T-helper 22 cell (primary cell): ENCODE measurements at regions not wholly inside any gene's neighbourhood (a gene's known extent, or its start where the extent isn't known, plus 50 kb on each side); places are given as distances from the start of the nearest gene placed in this dataset.

Experiments
- DNase-seq: peaks from one replicate; pipeline ENCODE4 v3.0.0-alpha.2; 2020; ENCODE audit warnings: low read depth

DNA sequence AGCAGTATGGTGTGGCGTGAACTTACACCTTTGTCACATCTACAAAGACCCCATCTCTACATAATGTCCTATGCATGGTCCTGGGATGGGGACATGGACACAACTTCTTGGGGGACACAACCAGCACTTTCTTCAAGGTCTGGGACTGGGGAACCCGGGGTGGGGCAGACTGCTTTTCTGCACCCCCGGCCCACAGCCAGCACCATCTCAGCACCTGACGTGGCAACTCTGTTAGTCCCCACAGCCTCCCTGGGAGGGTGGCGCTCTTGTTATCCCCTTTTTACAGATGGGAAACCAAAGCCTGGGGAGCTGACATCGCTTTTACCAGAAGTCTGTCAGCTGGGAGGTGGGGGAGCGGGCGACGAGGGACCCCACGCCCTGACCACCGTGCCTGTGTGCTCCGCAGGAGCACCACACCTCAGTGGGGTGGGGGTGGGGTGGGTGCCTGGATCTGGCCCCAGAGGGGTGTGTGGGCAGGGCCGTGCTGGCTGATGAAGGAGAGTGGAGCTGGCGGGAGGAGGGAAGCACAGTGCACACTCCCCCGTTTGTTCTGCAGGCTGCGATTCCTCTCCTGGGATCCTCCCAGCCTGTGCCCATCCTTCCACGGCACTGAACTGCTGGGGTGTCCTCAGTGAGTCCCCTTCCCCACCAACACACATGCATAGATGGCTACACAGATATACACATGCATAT, 115.4 kb upstream of the GSE1 start:
- DNase-seq = no peak

DNA sequence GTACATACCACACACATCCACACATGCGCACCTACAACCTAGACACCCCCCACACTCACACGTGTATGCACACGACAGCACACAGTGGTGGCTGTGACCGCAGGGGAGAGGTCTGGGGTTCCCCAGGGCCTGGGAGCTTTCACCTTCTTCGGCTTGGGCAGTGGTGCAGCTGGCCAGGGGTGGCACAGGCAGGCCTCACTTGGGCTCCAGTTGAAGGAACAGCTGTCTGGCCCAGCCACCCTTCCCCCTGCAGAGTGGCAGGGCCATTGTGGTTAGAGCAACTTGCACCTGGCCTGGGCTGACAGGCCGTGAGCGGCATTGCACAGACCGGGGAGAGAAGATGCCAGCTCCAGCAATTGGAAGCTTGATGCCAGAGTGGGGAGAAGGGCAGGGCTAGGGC, 114.5 kb upstream of the GSE1 start:
- no peak for DNase-seq

DNA sequence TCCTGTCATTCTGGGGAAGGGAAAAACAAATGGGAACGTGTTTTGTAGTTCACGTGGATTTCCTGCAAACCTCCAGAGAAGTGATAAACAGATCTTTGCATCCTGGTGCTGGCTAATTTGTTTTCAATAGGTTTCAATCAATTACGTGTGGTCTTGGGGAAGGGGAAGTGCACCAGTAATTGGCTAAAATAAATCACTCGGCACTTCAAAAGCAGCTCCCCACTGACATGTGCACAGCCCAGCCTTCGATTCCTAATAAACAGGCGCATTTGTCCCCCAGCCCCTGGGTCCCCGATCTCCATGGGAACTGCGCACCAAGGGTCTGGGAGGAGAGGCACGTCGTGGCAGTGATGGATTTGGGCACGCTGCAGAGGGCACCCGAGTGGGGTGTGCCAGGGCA, 112.9 kb upstream of the GSE1 start:
- no peak for DNase-seq

DNA sequence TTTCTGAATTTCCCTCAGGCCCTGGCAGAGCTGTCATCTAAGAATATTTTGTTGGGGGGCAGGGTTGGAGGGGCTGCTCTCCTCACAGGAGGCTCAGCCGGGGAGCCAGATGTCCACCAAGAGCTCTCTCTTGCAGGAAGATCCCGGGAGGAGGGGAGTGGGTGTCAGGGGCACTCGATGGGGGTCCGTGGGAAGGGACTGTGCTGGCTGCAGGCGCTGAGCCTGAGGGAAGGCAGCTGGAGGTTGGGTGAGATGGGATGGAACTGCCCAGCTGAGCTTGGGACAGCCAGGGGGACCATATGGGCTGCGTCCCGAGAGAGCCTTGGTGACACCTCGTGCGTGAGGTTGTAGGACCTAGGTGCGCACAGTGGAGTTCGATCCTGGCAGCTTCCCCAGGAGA, 111.2 kb upstream of the GSE1 start:
- no peak for DNase-seq

DNA sequence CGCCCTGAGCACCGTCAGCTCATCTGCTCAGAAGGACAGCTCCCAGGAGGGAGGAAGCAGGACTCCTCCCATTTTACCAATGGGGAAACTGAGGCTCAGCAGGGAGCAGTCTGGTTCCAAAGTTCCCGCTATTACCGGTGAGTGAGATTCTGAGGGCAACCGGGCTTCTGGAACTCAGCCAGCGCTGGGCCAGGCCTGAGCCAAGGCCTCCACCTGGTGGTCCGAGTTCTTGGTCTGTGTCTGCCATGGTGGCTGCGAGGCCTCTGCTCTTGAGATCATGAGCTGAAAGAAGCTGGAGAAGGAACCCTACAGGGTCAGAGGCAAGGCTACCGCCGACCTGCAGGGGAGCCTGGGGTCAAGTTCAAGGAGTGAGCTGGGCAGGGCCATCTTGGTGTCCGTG, 110.8 kb upstream of the GSE1 start:
- DNase-seq = no peak

DNA sequence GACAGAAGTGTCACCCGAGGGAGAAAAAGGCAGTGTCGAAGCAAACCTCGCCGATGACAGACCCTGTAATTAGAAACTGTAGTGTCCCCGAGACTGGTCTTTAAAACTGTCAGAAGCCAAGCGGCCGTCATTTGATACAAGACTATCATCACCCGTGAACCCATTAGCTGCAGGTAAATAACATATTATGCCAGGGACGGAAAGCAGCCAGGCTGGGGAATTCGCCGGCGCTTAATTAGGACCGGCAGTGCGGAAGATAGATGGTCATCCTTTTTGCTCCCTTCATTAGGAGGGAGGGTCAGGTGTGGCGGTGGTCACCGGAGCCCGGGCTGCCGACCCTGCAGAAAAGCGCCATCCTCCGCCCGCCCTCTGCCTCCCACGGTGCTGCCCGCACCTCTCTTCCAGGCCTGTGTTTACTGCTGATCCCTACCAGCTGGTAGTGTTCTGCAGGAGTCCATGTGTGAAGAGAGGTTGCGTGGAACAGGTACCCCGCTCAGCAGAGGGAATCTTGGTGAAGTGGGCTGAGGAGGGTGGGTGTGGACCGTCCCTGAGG, 109.4 kb upstream of the GSE1 start:
- no peak for DNase-seq

DNA sequence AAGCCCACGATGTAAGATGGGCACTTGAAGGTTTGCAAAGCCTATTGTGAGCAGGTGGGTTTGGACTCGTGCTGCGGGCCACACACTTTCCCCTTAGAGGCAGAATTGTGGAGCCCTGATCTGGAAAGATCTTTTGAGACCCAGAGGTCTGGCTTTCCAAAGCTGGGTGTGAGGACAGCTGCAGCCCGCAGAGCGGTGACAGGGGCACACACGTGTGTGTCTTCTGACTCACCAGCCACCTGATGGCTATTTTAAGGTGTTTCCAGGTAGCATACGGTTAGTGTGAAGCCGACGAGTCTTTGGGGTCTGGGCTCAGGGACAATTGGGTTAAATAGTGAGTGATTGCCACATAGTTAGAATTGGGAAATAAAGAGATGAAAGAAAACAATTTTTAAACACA, 108.9 kb upstream of the GSE1 start:
- no peak for DNase-seq

DNA sequence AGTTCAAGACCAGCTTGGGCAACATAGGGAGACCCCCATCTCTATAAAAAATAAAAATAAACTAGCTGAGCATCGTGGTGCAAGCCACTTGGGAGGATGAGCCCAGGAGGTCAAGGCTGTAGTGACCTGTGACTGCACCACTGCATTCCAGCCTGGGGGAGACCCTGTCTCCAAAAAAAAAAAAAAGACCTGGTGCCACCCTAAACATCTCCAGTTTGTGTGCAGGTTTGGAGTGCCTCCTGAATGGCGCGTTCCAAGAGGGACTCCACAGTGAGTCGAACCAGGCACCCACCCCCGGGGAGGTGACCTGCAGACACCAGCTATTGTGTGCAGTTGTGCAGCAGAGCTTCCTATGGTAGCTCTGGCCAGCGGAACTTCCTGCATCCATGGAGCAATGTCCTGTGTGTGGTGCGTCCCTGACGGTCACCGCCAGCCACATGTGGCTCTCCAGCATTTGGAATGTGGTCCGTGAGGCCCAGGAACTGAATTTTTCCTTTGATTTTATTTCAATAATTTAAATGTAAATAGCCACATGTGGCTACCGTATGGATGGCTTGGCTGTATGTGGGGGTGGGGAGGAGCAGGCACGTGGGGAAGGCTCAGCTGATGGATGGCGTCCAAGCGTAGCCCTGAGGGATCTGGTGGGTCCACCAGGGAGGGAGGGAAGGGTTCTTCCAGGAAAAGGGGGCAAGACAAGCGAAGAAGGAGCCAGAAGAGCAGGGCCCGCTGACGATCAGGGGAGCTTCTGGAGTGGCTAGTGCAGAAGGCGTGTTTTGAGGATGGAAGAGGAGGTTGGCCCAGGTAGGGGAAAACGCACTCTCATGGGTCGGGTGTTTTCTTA, 107.1 kb upstream of the GSE1 start:
- DNase-seq = no peak

DNA sequence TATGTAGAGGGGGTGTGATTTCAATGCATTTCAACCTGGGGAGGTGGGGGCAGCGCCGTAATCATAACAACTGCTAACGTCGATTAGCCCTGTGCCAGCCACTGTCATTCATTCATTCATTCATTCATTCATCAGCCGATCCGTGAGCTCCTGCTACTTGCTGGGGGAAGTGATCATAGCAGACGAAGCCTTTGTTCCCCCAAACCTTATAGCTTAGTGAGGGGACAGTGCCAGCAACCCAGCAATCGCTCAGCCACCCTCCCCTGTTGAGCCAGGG, 106.5 kb upstream of the GSE1 start:
- no peak for DNase-seq

DNA sequence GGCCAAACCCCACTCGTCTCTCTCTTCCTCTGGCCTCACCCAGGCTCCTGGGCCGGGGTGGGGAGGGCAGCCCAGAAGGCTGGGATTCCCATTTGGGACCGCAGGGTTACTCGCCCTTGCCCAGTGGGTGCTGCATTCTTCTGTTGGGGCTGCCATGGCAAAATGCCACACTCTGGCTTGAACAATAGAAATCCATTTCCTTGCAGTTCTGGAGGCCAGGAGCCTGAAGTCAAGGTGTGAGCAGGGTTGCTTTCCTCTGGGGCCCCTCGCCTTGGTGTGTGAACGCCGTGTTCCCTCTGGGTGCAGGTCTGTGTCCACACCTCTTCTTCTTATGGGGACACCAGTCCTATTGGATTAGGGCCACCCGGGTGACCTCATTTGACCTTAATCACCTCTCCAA, 105.8 kb upstream of the GSE1 start:
- no peak for DNase-seq

DNA sequence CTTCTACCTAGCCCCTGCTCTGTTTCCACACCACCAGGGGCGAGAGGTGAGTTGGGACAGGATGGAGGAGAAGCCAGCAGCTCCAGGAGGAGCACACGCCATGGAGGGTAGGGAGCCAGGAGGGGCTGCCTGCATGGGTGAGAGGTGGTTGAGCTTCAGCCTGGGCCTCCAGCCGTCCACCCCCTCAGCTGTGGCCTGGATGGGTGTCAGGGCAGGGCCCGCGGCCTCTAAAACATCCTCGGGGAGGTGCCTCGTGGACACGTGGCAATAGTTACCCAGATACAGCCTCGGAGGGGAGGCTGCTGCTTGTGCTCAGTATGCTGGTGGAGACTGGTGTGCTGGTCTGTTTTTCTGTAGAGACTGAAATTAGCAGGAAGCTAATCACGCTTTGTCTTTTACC, 104.7 kb upstream of the GSE1 start:
- DNase-seq = no peak

DNA sequence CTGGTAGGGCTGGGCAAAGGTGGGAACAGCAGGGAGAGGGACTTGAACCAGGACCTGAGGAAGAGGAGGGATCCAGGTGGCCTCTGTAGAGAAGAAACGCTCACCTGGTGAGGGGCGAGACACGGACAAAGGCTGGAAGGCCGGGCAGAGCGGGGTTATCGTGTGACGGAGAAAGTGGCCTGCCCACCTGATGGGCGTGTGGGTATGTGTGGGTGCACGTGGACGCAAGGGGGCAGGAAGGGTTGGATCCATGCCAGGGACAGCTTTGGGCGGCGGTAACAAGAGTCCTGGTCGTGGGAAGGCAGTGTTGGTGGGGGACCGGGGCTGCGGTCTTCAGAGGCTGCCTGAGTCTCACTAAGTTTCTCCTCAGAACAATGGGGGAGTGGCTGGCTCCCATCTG, 104.1 kb upstream of the GSE1 start:
- no peak for DNase-seq

DNA sequence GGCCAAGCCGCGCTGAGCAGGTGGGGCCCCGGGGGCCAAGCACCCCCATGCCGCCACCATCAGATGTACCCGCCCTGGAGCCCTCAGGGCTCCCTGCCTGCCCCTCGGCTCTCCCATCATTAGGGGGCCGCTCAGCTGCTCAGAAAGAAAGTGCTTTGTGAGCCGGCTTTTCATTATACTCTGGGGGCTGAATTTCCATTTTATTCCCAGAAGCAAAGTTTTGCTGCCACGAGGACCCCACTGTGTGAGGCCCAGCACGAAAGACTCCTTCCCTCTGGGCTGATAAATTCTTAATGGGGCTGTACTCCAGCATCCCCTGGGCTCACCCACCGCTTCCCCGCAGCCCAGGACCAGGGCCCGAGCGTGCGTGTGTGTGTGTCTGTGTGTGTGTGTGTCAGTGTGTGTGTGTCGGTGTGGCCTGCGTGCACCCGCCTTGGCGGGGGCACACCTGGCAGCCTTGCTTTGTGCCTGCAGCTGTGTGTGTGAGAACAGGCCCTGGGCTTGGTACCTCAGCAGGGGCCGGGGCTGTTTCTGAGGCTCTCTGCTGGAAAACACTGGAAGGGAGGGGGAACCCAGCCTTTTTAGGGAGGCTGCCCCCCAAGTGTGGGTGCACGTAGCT, 103.0 kb upstream of the GSE1 start:
- DNase-seq = no peak

DNA sequence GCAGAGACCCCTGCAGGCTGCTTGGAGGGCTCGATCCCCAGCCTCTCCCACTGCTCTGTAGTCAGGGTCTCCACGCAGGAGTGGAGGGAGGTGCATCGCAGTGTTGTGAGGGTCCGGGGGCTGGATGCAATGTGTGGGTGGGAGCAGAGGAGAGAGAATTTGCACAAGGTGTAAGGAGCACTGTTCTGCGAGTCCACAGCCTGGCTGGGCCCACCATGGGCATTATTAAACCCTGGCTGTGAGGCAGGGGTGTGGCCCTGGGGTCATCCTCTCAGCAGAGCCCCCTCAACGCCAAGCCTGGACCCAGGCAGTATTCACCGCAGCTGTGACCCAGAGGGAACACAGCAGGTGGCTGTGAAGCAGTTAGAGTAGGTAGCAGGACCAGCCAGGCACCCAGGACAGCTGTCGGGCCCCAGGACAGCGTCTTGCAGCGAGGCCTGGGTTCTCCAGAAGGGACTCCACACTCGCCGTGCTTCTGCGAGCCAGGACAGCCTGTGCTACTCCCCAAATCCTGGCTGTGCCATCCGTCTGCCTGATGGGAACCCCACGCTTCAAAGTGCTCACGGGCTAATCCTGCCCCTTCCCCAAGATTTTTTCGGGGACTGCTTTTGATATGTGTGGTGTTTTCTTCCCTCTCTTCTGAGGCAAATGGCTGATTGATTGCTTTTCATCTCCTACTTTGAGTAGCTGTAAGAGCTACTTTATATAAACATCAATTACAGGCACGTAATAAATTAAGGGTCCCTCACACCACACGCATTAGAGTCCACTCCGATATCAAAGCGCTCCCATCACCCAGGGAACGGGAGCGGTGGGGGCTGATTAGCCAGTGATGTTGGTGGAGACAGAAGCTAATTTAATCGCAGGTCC, 100.9 kb upstream of the GSE1 start:
- no peak for DNase-seq

DNA sequence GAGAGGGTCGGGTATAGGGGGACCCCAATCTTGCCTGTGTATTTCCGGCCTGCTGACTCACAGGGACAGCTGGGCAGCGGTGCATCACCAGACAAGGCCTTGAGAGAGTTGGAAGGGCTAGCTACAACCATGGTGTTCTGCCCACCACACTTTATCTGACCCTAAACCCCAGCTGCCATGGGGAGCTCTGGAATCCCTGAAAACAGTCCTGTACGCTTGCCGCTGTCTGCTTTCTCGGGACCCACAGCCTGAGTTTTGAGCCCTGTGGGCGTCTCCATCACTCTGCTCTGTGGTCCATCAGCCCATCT, 100.4 kb upstream of the GSE1 start:
- DNase-seq = no peak

DNA sequence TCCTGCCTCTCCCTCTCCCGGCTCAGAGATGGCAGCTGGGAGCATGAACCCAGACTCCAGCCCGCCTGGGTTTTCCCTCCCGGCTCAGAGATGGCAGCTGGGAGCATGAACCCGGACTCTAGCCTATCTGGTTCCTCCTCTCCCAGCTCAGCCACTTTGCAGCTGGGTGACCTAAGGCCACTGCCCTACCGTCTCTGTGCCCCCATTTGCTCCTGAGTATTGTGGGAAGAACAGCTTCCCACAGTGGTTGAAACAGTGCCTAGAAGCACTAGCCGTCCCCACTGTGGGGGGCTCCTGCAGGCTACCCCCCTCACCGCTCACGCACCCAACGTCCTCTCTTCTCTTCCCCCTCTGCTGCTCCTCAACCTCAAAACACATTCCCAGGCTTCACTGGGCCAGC, 99.9 kb upstream of the GSE1 start:
- no peak for DNase-seq

DNA sequence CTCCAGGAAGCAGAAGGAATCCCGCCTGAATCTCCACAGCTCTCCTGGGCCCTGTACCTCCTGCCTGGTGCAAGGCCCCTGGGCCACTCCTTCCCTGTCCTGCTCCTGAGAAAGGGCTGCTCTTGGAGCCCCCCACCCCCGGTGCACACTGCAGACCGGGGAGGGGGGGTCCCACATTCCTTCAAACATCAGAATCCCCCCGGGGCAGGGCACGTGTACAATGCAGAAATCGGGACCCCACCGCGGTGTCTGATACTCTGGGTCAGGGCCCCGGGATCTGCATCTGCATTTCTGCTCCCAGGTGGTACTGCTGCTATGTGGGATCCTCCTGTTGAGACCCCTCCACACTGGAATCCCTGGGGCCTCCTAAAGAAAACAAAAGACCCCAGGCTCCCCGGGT, 99.5 kb upstream of the GSE1 start:
- DNase-seq = no peak

DNA sequence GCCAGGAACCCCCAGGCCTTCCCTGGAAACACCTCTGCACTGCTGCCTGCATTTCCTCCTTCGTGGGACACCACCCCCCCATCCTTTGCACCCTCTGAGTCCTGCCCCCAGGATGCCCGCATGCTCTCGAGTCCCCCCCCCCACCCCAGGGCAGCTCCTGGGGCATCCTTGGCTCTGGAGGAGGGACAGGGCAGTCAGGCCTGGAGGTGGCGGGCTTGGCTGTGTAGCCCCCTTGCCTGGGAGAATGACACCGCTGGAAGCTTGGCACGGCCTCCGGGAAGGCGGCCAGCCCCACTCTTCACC, 98.9 kb upstream of the GSE1 start:
- DNase-seq = no peak

DNA sequence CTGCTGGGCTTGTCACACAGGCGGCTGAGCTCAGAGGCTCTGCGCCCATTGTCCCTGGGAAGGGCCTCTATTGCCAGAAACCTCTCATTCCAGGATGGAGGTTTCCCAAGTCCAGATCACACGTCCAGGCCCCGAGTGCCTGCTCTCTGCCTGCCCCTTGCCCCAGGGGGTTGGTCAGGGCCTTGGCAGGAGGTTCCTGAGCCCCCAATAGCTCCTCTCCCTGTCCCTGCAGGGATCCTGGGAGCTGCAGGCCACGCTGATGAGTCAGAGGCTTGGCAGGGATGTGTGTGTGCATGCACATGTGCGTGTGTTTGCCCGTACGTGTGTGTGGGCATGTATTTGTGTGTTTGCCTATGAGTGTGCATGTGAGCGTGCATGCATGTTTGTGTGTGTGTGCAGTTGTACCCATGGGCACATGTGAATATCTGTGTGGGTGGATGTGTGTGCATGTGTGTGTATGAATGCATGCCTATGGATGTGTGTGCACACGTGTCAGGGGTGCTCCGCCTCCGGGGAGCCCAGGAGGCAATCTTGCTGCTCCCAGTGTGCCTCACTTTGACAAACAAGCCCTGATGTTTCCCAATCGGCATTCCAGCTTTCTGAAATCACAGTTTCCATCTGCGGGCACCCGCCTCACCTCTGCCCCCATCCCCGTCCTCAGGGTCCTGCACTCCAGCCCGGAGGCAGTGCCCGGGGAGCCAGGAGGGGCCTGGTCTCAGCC, 98.4 kb upstream of the GSE1 start:
- no peak for DNase-seq

DNA sequence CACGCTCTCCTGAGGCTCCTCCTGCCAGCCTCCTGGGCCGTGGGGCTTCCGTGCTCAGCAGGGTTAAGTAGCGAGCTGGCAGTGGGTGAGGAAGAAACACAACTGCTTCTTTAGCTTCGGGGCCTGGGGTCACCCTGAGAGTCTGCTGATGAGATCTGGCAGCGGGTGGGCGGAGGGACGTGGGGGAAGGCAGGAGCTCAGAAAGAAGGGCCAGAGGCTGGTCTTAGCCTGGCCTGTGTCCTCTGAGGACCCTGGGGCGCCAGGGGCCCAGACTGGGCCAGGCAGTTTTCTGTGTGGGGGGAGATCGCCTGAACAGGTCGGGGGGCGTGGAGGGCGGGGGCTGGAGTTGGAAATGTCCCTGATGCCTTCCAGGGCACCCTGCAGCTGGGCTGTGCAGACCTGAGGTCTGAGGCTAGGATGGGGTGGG, 97.8 kb upstream of the GSE1 start:
- no peak for DNase-seq

DNA sequence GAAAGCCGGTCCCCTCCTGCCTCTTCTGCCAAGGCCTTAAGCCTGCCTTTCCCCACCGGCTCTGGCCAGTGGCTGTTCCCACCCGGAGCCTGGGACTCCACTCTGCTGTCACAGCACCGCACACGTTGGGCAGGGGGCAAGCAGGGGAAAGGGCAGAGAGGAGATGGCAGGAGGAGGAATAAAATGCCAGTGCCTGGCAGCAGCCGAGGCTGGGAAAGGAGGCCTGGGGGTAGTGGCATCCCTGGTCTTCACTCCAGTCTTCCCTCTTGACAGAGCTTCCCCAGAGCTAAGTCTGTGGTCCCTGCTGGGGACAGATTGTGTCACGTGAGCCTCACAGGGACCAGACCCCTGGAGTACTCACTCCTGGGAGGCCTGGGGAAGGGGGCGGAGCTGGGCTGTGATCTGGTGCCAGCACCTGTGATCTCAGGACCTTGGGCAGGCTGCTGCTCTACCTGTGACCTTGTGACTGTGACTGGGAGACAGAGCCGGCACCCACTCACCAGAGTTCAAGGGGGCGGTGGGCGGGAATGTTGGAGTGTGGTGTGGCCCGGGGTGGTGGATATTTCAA, 97.2 kb upstream of the GSE1 start:
- no peak for DNase-seq

DNA sequence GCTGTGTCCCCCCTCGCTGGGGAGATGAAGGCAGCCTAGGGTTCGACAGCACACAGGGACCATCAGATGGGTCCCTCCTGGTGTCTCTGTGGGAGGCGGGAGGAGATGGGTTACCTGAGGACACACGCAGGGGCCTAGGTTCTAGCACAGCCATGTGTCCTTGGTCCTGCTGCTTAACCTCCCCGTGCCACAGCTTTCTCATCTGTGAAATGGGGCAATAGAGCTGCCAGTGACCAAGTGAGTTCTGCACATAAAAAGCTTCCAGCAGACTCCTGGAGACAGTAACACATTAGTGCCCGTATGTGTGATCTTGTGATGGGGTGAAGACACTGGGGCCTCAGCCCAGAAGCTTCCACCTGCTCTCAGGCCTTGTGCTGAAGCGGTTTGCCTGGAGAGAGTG, 96.0 kb upstream of the GSE1 start:
- DNase-seq = no peak
